ENCODE measurements at regions not wholly inside any gene's neighbourhood (a gene's known extent, or its start where the extent isn't known, plus 50 kb on each side); places are given as distances from the start of the nearest gene placed in this dataset.

DNA sequence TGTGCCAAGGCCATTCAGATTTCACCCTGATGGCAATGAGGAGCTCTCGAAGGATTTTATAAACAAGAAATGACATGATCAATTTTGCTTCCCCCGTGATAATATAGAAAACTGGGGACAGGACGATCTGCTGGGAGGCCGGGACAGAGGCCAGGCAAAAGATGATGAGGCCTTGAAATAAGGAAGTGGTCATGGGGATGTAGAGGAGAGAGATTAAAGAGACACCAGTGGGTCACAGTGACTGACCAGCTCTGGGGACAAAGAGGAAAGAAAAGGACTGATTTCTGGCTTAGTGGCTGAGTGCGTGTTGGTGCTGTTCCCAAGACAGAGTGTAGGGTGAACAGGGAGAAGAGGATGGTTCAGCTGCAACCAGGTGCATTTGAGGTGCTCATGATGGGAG lies 68.7 kb upstream of the FLT1 start:
- TF ChIP-seq EZH2 (IDR thresholded peaks at IDR 0.05; ENCODE audit: insufficient read depth, poor library complexity, severe bottlenecking) (no peak), EZH2phosphoT487 (IDR thresholded peaks at IDR 0.05; ENCODE audit: insufficient read depth, low read depth) (no peak)
